NCI-H2107 treated with DMSO at 0.1 percent for 48 hours (cell line): ENCODE measurements at regions not wholly inside any gene's neighbourhood (a gene's known extent, or its start where the extent isn't known, plus 50 kb on each side); places are given as distances from the start of the nearest gene placed in this dataset.

Experiments used
- DNase-seq: peaks from one replicate; lab custom pipeline; 2025; ENCODE audit not compliant: unreplicated experiment; lab: John Stamatoyannopoulos, UW

DNA sequence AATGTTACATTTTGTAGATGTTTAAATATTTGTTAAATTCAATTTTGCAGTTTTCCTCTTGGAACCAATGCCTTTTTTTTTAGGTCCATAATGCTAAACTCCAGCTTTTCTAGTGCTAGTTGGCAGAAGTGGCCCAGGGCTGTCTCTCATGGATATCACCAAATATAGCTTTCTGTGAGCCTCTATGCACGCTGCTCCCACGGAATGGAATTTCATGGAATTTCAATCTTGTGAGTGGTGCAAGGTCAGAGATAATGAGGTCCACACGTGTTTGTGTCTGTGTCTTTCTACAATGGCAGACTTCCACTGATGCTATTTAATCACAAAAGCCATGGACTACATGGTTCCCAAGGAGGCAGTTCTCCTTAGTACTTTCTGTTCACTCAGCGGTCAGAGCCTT is 191.5 kb upstream of the PARD3B start:
- DNase-seq = no peak

DNA sequence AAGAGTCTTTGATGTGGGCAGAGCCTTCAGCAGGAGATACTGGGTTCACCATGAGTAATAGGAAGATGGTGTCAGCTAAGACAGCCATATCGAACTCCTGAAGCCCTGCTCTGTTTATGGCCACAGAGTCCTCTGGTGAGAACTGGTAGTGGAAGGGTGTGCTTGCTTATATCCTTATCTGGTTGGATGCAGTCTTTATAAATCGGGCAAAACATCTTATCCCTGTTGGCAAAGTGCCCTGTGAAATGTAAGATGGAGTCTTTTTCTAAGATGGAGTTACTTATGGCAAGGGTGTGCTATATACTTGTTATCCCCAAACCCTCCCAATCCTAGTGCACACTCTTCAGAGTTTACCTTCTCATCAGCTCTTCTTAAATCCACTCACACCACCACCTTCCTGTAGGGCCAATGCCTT is 190.8 kb upstream of the PARD3B start:
- DNase-seq = no peak

DNA sequence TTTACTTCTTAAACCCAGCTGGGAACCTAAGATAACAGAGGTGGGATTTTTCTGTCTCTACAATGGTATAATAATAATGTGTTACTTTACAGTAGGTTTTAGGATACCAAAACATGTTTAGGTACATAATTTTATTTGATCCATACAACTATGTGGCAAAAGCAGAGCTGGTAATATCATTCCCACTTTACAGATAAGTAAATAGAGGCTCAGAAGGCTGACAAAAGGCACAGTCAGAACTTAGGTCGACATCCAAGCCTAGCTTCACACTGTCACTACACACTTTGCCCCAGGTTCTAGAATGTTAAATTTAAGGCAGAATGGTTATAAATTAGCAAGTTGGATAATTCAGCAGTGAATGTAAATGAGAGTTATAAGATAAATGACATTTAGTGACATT is 189.6 kb upstream of the PARD3B start:
- DNase-seq = no peak

DNA sequence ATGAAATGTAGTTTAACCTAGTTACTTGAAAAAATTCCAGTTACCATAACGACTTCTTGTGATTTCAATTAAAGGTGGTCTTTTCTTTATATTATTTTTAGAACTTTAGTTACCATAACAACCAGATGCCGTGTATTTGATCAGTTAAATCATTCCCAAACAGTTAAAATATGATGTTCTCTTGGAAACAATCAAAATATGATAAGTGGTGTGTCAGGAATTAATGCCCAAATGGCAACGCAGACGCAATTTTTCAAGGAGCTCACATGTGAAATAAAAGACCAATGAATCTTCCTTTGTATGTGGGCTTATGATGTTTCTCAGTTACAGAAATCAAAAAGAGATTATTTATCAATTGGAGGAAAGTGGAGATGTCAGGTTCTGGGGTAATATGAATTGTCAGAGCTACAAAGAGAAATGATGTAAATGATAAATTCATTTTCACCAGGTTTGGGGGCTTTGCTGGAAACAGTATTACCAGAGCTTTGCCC is 189.1 kb upstream of the PARD3B start:
- no peak for DNase-seq

DNA sequence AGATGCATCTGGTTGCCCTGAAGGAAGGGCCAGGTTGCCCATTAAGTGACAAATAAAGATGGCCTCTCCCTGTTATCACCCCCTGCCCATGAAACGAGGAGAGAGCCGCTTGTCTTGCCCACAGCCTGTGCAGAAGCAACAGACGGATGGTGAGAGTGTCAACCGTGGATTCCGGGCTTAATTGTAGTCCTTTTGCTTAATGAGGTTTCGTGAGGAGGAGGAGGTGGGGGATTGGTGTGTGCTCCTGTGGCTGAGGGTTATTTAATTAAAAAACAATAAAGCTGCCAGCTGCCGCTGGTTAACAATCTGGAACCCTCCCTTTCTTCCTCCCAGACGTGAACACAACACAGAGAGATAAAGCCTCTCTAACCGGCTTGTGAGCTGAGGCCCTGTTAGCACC is 188.0 kb upstream of the PARD3B start:
- DNase-seq = no peak

DNA sequence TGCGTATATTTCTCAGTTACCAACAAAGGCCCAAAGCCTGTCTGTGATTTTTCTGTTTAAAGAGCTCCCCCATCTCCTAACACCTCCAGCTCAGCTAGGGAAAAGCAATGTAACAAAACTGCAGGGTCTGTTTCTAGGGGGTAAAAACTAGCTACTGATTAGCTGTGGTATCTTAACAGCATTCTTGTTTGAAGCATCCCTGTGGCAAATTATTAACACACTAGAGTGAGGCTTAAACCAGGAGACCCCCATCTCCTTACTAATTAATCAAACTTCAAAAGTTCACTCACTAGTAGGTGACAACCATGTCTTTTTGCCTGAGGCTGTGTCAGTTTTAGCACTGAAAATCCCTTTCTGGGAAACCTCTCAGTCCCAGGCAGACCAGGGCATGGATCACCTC is 186.2 kb upstream of the PARD3B start:
- DNase-seq = no peak

DNA sequence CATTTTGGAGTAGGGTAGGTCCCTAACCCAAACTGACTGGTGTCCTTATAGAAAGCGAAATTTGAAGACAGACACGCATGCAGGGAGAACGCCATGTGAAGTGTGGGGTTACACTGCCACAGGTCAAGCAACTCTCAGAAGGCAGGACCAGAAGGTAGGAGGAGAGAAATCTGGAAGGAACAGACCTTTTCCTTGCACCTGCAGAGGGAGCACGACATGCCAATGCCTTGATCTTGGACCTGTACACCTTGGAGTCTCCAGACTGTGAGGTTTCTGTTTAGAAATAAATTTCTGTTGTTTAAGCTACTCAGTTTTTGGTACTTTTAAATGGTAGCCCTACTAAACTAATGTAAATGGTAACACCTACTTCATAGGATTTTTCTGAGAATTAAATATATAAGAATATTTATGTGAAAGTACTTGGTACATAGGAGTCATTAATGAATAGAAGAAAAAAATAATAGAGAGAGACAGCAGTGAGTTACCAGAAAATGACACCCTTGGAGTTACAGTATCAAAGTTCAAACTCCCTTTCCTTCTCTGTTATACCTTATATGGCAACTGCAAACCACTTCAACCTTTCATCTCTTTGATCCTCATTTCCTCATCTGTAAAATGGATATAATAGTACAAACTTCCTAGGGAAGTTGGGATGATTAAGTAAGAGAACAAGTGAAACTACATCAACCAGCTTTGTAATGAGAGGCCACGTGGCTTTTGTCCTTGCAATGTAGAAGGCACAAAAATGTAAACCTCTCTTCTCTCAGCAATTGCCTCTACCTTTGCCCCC is 184.9 kb upstream of the PARD3B start:
- no peak for DNase-seq

DNA sequence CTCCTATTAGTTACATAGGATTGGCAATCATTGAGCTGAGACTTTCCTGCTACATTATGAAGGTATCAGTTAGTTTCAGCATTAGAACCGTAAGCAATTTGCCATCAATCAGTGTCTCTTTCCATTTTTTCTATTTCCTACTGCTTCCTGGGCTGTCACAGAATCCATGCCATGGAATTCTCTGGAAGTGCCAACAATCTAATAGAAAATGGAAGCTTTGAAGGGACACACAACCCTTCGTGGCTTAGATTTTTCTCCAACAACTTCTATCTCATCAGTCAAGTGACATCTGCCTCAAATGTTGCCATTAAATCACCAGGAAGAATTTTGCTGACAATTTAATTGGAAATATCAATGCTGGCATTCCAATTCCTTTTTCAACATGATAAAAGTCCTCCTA is 183.5 kb upstream of the PARD3B start:
- DNase-seq = no peak

DNA sequence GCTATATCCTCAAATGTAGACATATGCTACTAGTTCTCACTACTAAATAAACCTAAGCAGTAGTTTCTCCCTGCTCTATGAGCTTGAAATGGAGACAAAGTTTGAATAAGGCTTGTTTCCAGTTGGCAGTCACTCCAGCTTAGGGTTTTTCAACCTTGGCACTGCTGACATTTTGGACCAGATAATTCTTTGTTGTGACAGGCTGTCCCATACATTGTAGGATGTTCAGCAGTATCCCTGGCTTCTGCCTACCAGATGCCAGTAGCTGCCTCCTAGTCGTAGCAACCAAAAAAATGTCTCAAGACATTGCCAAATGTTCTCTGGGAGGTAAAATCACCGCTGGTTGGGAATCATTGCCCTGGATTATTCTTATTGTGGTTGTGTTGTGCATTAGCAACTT is 182.7 kb upstream of the PARD3B start:
- no peak for DNase-seq

DNA sequence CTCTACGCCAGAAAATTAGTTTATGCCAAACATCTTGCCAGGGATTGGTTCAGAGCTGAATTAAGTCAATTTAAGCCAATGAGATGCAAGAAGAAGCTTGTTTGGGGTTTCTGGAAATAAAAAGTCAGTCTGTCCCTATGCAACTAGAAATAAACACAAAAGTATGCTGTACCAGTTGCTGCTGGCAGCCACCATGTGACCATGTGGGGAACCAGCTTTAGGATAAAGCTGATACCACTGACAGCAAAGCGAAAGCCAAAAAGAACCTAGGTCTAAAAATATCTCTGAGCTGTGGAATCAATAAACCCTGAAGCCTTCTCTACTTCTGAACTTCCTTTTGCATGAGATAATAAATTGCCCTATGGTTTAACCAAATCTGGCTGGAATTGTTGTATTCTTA is 181.8 kb upstream of the PARD3B start:
- DNase-seq = no peak

DNA sequence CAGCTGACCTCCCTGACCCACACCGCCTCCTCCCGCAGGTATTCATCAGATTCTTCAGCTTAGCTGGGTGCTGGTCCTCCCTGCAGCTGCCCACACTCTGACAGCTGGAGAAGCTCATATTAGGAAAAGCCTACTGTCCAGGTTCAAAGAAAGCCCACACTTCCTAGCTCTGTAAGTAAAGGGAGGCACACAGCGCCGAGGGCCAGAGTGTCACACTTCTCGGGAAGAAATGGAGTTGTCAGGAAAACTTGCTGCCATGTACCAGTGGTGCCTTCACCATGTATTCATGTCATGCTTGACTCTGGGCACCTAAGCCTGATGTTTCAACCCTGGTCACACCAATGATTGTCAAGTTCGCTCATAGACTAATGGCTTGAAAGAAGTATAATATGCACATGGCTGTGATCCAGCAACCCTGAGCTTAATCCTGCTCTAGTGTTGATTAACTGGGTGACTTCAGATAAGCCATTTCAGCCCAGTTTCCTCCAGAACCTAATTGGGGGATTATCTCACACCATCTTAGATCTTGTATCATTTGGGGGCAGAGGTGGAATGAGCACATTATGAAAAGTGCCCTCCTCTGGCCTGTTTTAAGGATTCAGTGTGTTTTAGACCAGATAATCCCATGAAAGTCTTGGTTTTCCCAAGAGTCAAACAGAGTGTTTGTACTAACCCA is 180.3 kb upstream of the PARD3B start:
- no peak for DNase-seq

DNA sequence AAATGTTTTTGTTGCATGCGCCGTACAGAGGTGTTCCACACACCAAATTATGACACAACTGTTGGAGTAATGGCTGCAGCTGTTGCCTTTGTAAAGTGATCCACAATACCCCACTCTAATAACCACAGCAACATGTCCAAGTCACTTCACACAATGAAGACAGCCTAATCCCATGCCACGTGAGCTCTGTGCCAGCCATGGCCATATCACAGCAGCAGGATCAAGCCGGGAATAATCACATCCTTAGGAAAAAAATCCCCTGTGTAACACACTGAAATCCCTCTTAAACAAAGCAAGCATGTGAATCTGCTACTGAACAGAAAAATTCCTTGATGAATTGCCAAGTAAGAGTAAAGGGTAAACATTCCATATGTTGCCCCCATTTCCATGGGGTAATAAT is 179.5 kb upstream of the PARD3B start:
- DNase-seq = peak; percentile 88

DNA sequence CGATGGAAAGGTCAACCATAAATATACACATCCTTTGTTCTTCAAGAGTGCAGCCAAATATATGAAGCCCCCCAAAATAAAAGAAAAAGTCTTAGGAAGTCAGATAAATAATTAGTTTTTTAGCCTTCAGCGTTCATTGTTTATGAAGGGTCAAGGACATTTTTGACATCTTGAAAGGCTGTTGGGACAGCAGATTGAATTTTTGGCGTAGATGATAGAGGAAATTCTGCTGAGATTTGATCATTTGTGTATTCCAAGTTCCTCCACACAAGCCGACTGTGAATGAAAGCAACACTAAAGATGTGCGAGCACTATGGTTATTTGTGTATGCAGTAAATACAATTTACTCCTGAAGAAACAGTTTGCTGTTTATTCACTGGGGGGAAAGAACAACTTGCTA is 177.8 kb upstream of the PARD3B start:
- no peak for DNase-seq

DNA sequence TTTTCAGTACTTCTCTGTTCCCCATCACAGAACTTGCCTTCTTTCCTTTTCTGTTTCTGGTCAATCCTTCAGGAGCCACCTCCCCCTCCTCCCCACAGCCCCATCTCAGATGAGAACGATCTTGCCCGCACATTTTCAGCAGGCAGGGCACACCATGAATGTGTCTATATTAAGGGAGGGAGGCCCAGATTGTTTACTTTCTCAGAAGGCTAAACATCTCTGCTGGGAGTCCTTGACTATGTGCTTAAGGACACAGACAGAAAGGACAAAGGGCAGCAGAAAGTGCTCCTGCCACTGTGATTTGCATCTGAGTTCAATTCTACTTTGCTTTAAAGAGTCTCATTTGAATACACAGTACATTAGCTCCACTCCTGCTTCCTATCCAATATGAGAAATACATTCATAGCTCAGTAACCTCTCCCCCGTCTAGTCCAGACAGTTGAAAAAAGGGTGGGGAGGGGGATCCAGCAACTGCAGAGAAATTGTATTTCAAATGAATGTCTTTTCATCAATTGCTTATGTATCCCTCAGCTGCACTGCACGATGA is 175.0 kb upstream of the PARD3B start:
- DNase-seq = no peak

DNA sequence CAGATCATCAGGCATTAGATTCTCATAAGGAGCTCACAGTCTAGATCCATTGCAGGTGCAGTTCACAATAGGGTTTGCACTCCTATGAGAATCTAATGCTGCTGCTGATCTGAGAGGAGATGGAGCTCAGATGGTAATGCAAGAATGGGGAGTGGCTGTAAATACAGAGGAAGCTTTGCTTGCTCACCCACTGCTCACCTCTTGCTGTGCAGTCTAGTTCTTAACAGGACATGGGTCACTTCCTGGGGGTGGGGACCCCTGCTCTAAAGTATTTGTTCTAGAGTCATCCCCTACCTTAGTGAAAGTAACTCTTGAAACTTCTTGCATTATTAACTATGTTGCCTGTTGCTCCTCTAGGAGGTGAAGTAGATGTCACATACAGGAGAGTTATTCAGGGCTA is 171.3 kb upstream of the PARD3B start:
- no peak for DNase-seq

DNA sequence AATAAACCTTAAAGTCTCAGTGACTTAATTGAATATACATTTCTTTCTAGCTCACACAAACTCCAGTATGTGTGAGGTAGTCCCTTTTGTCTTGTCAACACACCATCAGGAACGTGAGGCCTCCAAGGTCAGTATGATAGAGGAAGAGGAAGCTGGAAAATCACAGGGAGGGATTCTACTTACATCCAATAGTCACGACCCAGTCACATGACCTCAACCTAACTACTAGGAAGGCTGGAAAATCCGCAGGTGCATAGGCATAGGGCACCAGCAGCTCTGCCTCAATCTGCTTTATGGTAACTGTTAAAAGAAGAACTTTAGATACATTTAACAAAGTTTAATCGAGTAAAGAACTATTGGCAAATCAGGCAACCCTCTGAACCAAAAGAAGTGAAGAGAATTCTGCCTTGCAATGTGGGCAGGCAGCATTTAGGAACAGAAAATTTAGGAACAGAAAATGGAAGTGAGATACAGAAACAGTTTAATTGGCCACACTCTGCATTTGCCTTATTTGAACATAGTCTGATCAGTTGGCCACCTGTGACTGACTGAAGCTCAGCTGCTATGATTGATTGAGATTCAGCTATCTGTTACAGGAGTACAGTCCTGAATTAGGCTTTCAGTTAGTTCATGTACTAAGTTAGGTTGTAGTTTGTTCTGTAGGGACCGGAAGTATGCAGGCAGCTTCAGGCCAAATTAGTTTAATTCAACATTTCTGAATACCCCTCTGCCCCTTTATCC is 165.0 kb upstream of the PARD3B start:
- no peak for DNase-seq

DNA sequence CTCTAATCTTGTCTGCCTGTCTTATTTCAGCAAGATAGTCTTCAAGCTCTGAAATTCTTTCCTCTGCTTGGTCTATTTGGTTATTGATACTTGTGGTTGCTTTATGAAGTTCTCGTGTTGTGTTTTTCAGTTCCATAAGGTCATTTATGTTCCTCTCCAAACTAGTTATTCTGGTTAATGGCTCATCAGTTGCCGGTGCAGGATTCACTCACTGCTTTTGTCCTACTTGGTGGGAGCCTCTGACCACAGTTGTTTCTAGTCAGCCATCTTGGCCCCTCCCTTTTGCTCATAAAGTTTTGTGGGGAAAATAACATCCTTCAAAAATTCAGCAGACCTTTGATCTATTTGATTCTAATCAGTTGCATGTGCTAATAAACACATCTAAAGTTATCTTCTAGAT is 158.6 kb upstream of the PARD3B start:
- no peak for DNase-seq

DNA sequence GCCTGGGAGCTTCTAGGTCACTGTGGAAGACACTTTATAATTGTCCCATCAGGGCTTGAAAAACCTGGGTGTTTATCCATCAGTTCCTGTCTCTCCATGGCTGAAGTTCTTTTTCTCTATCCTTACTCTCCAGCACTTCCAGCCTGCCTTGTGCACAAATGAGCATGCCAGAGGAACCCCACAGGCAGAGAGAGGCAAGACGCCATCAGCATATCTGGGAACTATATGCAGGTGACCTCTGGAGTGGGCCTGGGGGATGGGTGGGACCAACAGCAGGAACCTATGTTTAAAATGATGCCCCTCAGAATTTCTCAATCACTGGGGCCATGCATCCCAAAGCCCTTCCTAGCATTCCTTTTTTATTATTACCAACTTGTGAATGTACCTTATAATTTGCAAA is 156.2 kb upstream of the PARD3B start:
- no peak for DNase-seq

DNA sequence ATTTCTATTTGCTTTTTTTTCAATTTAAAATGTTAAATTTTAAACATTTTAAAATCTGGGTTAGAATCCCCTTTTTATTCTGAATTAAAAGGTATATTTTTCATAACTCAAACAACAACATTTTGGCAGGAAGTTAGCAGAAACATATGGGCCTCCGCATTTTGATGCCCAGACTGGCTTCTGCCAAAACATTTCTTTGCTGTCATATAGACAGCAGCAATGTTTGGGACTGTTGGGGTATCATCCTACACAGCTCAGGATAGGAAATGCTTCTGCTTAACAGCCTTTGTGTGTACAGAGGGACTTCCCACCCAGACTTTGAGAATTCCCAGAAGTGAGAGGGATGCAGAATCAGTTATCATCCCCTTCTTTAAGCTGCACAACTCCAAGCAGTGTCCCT is 155.4 kb upstream of the PARD3B start:
- DNase-seq = no peak

DNA sequence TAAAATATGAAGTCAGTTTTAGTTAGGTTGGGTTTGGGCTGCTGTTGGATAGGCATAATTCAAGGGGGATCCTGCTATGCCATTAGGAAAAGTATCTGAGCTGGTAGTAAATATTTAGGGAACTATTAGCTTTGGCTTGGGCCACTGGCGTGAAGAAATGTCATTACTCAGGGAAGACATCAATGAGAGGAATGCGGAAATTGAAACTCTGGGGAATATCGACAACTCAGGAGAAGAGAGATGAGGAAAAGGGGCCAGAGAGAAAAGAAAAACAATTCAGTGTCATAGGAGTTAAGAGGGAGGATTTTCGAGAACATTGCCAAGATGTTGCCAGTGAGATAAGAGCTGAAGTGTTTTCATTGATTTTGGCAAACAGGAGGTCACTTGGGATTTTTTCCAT is 149.7 kb upstream of the PARD3B start:
- DNase-seq = no peak

DNA sequence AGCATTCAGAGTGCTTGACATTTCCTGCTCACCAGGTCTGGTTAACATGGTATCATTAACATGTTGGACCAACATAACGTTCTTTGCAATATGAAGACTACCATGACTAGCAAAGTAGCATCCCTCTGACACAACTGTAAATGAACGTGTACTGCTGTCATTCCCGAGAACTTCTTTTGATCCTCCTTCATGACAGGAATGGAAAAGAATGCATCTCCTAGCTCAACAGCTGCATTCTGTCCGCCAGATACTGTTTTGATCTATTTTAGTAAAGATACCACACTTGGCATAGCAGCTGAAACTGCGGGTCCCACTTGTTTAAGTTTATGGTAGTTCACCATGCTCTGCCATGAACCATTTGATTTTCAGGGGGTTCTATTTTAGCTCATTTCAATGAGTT is 144.2 kb upstream of the PARD3B start:
- DNase-seq = no peak
